Esophagus mucosa (tissue), 1 donor: ENCODE measurements at regions not wholly inside any gene's neighbourhood (a gene's known extent, or its start where the extent isn't known, plus 50 kb on each side); places are given as distances from the start of the nearest gene placed in this dataset.

Experiments
- ATAC-seq: fragments of 200-7000 bp; cut with Tn5 transposase; one replicate; pipeline ENCODE4 v1.9.1; 2020
- donor health status: DM: yes; HTN: yes; CAD: no.

DNA sequence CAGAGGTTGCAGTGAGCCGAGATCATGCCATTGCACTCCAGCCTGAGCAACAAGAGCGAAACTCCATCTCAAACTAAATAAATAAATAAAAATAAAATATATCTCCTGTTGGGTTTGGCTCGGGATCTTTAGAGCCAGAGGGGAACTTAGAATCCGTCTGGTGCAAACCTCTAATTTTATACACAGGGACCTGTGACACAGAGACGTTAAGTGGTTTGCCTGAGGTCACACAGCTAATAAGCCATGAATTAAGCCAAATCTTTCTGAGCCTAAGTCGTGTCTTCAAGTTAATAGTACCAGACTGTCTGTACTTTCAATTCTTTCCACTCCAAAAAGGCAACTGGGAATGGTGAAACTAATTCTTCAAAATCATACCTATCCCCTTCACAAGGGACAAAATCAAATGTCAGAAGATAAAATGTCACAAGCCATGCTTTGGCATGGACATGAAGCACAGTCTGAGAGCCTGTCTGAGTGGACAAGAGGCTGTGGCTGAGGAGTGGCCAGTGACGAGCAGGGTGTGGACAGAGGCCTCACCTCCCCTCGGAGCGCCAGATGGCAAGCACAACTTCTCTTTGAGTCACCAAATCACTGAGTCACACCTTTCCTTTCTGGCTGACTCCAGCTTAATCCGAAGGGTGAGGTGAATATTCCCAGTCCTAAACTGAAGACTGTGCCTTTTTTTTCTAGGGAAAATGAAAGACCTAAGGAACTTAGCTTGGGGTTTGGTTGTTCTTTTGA, 177.4 kb downstream of the TFAP2A start:
- peak; percentile 100 for ATAC-seq

DNA sequence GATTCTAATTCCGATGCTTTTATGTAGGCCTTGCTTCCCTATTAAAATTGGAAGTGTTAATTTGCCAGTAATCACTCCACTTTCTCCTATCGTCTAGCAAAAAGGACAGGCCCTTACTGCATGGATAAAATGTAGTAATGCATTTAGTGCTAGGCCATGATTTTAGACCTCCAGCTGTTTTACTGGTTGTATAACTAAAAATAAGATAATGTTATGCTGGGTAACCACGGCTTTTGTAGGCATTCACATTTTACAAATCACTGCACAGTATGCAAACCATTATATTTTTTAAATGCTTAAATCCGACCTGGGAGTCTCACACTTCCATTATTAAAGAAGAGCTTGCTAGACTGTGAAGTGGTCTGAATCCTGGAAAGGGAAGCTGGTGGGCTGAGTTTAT, 179.5 kb downstream of the TFAP2A start:
- no peak for ATAC-seq

DNA sequence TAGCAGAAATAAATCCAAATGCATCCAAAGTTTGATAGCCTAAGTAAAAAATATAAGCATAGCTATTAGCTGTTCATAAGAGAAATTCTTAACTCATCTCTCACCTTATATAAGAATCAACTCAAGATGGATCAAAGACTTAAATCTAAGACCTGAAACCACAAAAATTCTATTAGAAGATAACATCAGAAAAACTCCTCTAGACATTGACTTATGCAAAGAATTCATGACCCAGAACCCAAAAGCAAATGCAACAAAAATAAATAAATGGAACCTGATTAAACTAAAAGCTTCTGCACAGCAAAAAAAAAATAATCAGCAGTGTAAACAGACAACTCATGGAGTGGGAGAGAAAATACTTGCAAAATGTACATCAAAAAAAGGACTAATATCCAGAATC, 184.3 kb downstream of the TFAP2A start:
- ATAC-seq = no peak

DNA sequence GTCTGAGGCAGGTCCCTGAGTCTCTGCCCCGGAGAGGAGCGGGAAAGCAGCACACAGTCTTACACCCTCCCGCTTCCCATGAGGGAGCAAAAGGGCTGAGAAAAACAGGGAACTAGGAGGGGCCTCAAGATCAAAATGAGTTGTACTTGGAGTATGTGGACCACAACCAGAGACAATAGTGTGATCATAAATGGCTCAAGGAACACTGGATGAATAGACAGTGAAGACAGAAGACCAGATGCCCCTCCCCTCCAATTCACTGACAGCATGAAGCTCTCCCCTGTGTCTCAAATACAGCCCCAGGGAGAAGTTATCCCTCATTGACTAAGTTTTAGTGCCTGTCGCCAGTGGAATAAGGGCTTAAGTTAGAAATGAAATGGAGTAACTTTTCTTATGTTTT, 191.0 kb downstream of the TFAP2A start:
- ATAC-seq = no peak

DNA sequence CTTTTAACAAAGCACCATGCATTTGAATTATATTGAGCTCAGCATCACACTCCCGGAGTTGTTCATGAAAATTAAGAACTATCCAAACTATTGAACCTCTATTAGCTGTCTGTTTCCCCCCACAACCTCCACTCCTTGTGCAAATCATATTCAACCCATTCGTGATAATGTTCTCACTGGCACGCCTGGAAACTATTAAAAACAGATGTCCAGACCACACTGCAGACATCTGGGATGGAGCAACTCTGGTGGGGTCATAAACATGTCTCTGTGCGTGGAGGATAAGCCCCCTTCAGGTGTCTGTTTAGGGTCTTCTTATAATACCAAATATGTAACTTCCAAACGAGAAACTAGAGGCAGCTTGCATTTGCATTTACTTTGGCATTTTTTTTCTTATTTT, 193.7 kb downstream of the TFAP2A start:
- no peak for ATAC-seq

DNA sequence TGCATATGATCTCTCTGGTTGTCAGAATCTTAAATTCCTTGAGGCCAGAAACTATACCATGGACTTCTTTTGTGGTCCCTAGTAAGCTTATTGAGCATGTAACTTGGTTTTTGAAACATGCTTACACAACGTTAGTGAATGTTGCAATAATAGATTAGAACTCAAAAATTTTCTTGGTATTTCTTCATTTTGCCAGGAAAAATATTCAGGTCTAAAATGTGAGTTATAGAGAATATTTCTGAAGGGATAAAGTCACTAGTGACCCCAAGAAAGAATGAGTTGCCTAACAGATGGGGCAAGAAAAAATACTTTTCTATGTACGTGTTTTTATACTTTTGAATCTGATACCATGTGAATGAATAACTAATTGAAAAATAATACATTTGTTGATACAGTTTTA, 195.4 kb downstream of the TFAP2A start:
- ATAC-seq = no peak

DNA sequence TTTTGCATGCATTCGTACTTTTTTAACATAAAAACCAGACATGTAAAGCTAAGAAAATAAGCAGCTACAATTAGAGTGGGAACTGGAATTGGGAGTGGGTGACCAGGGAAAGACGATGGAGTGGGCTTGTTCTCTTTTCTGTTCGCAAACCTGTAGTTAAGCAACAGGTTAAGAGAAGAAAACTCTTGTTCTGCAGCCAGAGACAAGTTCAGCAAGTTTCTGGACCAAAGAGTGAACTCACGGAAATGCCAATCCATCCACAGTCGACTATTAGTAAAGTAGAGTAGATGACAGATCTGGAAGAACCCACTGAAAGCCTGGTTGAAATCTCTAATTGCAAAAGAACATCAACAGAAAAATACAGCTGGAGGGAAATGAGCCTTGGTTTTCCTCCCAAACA, 197.8 kb downstream of the TFAP2A start:
- ATAC-seq = no peak

DNA sequence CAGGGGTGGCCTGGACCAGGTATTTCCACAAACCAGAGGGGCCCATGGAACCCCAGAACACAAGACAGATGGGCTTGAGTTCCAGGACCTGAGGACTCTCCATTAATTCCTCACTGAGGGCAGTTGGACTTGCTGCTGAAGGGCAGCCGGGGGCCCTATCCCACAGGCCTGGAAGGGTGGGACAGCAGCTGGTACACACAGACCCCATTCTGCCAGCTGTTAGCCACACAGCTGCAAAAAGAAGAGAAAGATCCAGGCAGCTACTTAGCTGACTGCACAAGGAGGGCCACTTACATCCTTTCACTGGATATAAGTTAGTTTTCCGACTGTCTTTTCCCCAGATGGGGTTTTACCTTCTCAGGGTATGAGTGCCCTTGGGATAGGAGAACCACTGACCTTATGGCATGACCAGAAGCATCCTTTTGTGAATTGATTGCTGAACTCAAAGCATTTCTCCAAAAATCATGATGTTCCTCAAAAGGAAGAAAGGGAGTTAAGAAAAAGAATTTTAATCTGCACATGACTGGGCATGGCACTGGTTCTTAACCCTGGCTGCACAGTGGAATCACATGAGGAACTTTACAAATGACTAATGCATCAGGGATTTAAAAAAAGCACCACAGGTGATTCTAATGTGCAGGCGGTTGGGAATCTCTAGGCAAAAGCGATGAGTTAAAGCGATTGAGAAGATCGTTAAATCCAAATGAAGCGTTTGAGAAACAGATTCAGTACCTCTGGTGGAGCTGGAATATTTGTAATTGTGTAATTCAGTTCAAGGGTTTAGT, 199.4 kb downstream of the TFAP2A start:
- ATAC-seq = peak; percentile 48

DNA sequence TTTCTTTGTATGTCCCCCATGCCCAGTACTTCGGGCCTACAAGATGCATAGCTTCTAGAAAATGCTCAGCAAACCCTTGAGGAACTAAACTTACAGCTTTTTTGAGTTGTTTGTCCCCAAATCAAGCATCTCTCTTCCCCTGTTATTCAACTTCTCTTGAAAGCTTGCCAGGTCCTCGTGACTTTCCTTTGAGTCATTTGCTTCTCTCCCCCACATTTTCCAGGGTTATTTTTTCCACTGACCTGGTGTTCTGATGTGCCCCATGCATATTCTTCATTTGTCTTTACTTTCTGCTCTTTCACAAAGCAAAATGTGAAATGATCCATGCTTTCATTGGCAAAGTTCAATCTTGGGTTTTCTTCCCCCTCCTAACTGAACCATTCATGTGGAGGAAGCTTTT, 204.8 kb downstream of the TFAP2A start:
- ATAC-seq = no peak

DNA sequence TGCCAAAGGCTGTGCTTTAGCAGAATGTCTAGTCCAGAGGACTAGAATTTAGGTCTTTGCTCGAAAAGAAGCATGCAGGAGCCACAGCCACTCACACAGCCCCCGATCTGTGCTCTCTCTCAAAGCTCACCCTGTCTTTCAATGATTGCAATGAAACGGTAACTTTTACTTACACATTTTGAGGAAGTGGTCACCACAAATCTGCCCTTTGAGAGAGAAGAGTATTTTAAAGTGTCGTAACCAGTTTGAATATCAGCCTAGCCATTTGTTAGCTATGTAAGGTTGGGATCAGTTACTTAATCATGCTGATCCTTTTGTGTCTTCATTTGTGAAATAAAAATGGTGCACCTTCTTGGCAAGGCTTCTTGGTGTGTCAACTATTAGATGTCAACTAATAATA, 209.0 kb downstream of the TFAP2A start:
- ATAC-seq = no peak

DNA sequence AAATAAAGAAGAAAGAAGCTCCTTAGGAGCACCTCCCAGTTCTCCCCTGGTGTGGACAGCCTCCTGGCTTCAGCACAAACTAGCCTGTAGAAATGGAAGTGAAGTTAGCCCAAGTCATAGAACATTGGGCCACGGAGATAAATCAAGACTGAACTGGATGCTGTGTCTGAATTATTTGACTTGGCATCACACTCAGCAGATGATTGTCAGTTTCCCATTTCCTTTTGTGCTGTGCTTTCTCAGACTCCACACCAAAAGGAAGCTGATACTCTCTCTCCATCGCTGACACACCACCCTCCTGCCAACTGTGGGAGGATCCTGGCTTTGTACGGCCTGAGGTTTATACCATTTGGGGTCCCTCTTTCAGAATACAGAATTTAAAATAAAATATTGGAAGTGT, 209.8 kb downstream of the TFAP2A start:
- peak; percentile 20 for ATAC-seq

DNA sequence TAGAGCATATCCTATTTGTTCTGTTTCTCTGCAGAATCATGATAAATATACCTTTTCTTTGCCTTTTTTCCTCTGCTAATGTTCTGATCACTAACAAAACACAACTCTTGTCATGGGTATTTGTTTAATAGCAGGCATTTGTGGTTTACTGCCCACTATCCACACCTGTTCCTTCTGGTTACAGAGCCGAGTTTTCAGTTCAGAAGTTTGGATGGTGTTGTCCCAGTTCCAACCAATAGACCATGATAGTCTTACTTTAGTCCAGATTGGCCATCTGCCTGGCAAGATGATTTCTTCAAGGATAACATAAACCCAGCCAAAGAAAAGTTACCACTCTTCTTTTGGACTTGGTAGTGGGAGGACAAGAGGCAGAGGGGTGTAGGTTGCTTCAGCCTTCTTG, 211.2 kb downstream of the TFAP2A start:
- ATAC-seq = no peak

DNA sequence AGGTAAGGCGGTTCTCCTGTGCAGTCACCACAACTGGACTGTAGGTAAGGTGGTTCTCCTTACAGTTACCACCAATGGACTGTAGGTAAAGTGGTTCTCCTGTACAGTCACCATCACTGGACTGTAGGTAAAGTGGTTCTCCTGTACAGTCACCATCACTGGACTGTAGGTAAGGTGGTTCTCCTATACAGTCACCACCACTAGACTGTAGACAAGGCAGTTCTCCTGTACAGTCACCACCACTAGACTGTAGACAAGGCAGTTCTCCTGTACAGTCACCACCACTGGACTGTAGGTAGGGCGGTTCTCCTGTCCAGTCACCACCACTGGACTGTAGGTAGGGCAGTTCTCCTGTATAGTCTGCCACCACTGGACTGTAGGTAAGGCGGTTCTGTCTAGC, 212.3 kb downstream of the TFAP2A start:
- ATAC-seq = no peak

DNA sequence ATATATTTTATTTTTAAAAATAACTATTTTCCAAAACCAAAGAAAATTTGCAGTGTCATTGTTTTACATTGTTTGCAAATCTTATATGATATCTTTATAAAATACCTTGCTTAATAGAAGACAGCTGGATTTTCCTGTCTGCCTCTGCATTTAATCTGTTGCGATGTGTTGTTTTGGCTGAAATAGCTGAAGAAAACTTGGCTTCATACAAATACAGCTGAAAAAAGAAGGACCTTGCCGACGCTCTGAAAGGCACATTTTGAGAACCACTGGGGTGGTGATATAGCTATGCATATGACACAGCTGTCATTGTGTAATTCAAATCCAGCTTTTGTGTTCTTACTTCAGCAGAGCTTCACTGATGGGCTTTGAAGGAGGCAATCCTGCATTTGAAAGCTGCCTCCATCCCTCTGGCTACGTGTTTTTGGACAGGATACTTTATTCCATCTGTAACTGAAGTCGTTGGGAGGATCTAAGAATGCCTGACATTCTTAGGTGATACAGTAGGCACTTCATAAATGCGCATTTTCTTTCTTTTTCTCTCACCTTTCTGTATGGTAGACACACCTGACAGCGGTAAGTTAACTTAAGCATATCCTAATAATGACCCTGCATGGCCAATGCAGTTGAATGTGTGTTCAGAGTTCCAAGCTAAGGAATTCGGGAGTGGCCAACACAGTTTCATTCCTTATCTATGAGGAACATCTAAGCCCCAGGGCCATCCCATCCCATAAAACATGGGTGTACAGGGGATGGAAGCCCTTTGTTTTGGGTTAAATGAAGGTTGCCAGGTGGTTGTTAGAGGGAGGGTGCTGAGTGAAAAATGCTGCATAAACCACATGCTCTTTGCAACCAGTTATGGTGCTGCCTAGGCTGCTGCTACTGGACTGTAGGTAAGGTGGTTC, 213.0 kb downstream of the TFAP2A start:
- ATAC-seq = no peak

DNA sequence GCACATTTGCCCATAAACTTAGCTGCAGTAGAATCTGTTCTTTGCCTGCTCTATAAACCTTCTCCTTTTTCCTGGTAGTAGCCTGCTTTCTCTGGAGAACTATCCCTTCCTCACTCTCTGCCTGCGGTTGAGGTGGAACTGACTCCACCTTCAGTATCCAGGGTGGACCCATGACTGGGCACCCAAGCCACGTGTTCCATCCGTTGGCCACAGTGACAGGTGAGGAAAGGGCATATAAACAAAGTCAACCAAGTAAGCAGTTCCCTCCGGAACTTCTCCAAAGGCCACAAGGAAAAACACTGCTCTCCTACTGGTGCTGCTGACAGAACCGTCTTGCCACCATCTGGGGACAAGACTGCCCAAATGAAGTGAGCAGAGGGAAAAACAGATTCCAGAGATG, 218.8 kb downstream of the TFAP2A start:
- no peak for ATAC-seq

DNA sequence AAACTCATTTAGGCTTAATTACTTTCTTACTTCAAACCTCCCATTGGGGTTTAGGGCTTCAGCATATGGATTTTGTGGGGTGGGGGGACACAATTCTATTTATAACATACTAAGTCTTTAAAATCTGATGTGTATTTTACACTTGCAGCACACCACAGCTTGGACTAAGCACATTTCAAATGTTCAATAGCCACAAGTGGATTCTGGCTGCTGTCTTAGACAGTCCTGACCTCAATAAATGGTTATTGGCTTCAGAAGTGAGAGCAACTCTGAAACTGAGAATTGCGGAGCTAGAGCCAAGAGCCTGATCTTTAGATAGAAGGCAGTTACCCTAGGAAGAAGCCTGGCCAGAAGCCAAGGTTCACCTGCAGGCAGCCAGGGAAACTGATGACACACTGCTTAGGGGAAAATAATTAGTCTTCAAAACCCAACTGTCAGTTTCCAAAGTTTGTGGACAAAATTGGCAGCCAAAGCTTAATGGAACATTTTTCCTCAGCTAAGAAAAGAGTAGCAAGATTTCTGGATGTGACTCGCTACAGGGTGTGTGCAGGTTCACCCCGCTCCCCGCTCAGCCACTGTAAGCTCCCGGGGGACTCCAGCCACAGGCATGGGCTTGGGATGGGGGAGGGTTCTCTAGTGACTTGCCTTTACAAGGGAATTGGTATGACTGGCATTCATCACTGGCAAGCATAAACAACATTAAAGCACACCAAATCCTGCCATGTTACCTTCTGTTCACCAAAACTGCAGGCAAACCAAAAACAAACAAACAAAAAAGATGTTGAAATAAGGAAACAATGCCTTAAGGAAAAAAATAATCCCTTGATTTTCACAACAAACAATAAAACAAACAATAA, 219.8 kb downstream of the TFAP2A start:
- no peak for ATAC-seq

DNA sequence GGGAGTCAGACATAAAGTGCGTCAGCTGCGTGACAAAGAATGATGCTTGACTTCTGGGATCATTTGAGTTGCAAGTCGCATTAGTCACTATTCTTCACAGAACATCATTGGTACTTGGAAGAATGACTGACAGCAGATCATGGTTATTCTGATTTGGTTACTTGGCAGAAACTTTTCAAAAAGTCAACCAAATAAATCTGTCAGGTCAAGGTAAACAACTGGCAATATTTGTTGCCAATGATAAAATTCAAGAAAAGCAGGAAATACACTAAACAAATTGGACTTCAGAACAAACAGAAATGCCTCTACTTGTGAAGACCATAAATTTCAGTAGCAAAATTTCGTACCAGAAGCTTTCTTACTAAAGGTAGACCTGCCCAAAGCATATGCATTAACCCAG, 221.6 kb downstream of the TFAP2A start:
- ATAC-seq = no peak

DNA sequence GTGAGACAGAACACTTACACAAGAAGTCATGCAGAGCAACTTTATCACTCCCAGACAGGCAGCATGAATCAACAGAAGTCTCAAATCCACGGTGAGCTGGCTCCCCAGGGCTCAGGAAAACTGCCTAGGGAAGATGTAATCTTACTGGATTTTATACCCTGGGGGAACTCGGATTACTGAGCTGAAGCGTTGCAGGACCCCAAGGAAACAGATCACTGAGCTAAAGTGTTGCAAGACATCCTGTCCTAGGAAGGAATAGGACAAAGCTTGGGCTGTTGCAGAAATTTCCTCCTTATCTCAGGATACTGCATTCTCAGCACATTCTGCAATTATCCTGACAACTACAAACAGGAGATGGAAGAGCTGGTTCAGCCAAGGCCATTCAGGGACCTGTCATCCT, 224.8 kb downstream of the TFAP2A start:
- ATAC-seq = no peak

DNA sequence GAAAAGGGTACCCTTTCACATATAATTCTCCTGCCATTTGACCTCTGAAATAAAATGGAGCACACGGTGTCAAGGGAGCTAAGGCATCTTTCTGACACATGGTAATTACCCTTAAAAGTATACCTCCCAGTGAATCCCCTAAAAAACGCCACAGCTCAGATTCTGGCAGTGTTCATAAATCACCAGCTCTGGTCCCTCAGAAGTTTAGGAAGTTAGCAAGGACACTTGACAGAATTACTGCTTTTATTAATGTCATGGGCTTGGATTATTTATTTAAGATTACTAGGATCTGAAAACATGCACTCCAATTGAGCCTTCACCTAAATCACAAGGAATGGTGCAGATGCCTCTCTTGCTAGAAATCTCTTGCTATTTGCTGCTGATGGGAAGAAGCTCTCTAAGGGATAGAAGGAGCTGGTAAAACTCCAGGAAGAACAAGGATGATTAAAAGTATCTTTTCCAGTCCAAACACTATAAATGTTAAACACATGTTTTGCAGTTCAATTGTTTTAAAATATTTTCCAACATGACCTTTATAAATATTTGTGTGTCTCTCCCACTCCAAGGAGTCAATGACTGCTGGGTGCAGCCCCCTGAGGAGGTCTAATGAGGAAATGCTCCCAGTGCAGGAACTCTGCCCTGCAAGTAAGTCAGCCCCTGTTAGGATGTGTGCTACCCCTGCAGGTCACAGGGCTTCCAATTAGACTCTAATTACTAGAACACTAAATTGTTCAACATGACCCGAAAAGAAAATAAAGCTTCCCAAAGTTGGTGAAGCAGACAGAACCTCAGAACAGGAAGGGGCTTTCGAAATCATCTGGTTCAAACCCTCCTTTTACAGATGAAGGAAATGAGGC, 230.3 kb downstream of the TFAP2A start:
- no peak for ATAC-seq

DNA sequence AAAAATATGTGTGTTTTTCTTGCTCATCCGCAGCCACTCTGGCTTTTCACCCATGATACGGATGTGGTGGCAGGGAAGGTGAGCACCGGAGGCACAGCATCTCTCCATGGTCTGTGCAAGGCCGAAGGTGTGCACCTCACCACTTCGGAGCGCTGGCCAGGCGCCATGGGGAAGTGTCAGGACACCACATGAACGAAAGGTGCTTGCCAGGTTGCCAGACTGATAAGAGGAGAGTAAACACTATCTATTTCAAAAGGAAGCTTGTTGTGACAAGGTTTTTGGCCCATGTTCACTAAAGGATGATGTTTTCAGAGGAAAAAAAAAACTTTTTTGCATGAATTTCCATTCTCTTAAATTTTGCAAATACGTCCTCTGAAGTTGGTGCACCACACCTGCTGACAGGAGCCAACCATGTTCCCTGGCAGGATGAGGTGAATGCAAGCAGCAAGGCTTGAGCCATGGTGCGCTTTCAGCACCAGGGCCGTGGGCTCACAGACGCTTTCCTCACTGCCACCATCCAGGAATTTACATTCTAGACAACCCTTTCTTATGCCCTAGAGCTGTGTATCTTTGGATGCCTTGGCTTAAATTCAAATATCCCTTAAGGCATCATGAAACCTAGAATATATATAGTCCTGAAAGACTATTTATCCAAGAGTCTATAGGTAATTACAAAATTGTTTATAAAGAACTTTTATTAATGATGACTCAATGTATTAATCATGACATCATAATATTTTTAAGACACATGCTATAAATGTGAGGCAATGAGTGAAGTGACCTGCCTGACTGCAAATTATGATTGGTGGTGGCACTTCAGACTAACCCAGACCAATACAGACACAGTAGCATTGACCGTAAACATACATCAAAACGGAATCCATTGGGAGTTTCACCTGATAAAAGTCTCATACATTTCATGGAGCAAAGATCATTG, 234.5 kb downstream of the TFAP2A start:
- ATAC-seq = peak; percentile 37
